VCaP (cell line): ENCODE measurements at regions not wholly inside any gene's neighbourhood (a gene's known extent, or its start where the extent isn't known, plus 50 kb on each side); places are given as distances from the start of the nearest gene placed in this dataset.

Experiments
- H3K27ac ChIP-seq: fragments of 450-650 bp; 2 replicates; pipeline ENCODE4 v1.5.1; 2017
- CTCF ChIP-seq: fragments of 450-650 bp; conservative IDR thresholded peaks from 2 replicates; pipeline ENCODE4 v1.5.1; 2017; ENCODE audit warnings: mild to moderate bottlenecking, moderate library complexity

GRCh38 chr2:223416815-223417610 is 185.1 kb downstream of the SCG2 start:
- peak overlapping the region; percentile 79 for H3K27ac ChIP-seq
- TF ChIP-seq CTCF, result no peak

GRCh38 chr2:223418131-223418530 is 184.0 kb downstream of the SCG2 start:
- H3K27ac ChIP-seq, result peak overlapping the region; percentile 79
- TF ChIP-seq CTCF, result no peak

- TF ChIP-seq CTCF, result no peak
- peak overlapping the region; percentile 79 for H3K27ac ChIP-seq
These were observed 183.5 kb downstream of the SCG2 start for GRCh38 chr2:223418604-223419199.

- TF ChIP-seq CTCF, result no peak
- no peak overlapping the region for H3K27ac ChIP-seq
These were observed 182.1 kb downstream of the SCG2 start for GRCh38 chr2:223420048-223420447.

GRCh38 chr2:223431479-223431878 is 170.7 kb downstream of the SCG2 start:
- TF ChIP-seq CTCF, result no peak
- no peak overlapping the region for H3K27ac ChIP-seq

GRCh38 chr2:223433461-223433860 is 168.7 kb downstream of the SCG2 start:
- no peak overlapping the region for H3K27ac ChIP-seq
- no peak for TF ChIP-seq CTCF

- no peak overlapping the region for H3K27ac ChIP-seq
- no peak for TF ChIP-seq CTCF
These were observed 164.4 kb downstream of the SCG2 start for GRCh38 chr2:223437788-223438187.
